ENCODE measurements at regions not wholly inside any gene's neighbourhood (a gene's known extent, or its start where the extent isn't known, plus 50 kb on each side); places are given as distances from the start of the nearest gene placed in this dataset.
A peak's percentile ranks its signal among the peaks of the same experiment; 100 is the strongest.
"Not testable (repeated sequence)": the region's sequence is repeated elsewhere in the genome, so short reads cannot be mapped to it uniquely, and the experiment has no call there.

GRCh38 chr2:138897274-138897673 lies 117.1 kb upstream of the NXPH2 start:
- DNase-seq (ENCODE audit: low spot score), result no peak
- ATAC-seq, result no peak

DNA sequence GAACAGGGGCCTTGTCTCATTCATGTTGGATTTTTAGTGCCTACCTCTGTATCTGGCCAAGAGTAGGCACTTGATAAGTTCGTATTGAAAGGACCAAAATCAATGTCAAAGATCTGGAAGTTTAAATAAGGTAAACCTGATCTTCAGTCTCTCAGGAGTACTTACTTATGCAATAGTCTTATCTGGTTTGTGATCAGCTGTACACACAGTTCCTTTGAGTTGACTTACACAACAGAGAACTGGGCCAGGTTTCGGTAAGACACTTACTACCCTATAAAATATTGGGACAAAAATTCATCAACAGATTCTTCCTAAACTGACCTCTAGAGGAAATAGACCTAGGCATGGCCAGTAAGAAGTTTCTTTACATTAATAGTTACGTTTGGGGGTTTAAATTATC lies 113.6 kb upstream of the NXPH2 start:
- ATAC-seq, result no peak
- no peak for DNase-seq (ENCODE audit: low spot score)

- DNase-seq (ENCODE audit: low spot score) (no peak), ATAC-seq (no peak)
These were observed 100.9 kb upstream of the NXPH2 start for GRCh38 chr2:138881126-138881525.

GRCh38 chr2:138879931-138880330 lies 99.7 kb upstream of the NXPH2 start:
- ATAC-seq, result no peak
- DNase-seq (ENCODE audit: low spot score), result no peak

GRCh38 chr2:138877421-138877820 lies 97.2 kb upstream of the NXPH2 start:
- no peak for DNase-seq (ENCODE audit: low spot score)
- ATAC-seq, result no peak

DNA sequence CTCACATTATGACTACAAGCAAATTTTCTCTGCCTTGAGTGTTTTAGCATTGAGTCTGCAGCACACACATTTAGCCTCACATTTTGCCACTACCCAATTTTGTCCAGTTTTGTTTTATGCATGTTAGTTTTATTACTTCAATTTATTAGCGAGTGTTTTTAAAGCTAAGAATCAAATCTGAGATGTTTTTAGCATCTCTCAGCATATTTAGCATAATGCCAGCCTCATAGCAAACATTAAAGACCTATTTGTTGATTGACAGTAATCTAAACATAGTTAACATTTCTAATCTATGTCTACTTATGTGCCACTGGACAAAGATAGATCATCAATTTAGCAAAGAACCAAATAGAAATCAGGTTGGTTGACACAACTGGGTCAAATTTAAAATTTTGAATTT lies 94.1 kb upstream of the NXPH2 start:
- DNase-seq (ENCODE audit: low spot score), result no peak
- no peak for ATAC-seq

GRCh38 chr2:138872116-138872515 lies 91.9 kb upstream of the NXPH2 start:
- not testable (repeated sequence) for DNase-seq (ENCODE audit: low spot score); ATAC-seq

GRCh38 chr2:138871312-138871711 lies 91.1 kb upstream of the NXPH2 start:
- no peak for DNase-seq (ENCODE audit: low spot score)

GRCh38 chr2:138867341-138867740 lies 87.2 kb upstream of the NXPH2 start:
- ATAC-seq (no peak), DNase-seq (ENCODE audit: low spot score) (no peak)

More at GRCh38 chr2:138871312-138871711, 91.1 kb upstream of the NXPH2 start:
- ATAC-seq, result no peak

DNA sequence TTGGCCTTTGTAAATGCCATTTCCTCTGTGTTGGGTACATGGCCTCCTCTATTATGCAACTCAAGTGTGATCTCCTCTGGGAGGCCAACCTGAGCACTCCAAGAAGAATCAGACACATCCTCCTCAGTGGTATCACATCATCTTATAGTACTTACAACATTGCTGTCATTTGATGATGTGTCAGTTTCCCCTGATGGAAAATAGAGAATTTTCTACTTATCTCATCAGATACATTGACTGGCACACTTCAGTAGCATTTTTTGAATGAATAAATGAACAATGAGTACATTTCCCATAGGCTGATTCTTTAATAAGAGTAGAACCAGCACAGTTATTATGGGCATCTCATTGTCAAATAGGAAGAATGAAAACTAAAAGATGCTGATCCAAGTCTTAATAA lies 86.6 kb upstream of the NXPH2 start:
- no peak for DNase-seq (ENCODE audit: low spot score)
- ATAC-seq, result no peak

DNA sequence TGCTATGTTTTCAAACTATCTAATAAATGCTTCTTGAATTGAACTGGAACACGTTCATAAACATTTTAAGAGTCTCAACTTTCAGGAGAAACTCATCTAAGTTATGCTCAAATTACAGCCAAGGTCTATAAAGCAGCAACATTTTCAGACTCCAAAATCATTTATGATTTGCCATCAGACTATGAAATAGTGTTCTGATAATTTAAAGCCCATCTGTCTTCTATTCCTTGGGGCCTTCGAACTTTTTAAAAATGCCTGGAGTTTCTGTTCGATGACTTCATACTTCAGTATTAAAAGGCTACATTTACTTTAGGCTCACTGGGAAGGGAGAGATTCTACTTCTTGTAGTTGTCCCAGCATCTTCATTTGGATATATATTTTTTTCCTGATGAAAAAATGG lies 73.6 kb upstream of the NXPH2 start:
- ATAC-seq, result no peak
- no peak for DNase-seq (ENCODE audit: low spot score)

DNA sequence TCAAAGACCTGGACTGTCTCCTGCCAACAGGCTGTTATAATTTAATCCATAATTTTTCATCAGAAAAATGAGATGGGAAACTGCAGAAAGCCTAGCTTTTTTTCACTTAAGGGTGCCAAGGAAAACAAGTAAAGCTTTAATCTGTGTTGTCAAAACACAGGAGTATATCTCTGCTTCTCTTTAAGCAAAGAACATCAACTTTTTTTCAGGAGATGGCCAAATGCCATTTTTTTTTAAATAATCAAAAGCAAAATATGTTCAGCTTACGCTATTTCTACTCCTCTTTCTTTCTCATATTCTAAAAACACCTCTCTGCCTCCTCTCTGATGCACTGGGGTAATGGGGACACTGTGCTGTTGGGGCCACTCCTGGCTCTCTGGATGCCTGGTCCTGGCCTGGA lies 73.1 kb upstream of the NXPH2 start:
- no peak for ATAC-seq
- DNase-seq (ENCODE audit: low spot score), result no peak

DNA sequence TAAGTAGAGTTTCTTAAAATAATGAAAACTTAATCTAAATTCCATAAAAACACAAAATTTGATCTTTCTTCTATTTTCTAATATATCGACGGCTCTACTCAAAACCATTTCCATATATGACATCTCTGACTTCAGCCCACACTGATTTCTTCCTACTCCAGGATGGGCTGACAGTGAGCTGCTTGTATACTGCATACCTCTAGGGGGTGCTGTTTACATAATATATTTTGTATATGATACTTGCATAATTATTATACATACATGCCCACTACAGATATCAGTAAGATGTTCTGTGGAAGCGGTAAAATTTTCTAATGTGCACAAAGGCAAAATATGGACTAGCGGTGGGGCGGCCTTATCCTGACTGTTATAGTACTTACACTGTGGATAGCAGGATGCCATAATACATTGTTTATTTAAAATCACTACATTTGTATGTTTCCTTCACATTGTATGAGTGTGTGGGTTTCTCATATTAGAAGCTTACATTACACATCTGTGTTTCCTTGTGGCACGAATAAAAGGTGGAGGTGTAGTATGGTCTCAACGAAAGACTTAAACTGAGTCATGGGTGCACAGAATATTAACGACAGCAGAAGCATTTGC lies 66.1 kb upstream of the NXPH2 start:
- no peak for DNase-seq (ENCODE audit: low spot score)
- peak; percentile 60 for ATAC-seq

- ATAC-seq (no peak), DNase-seq (ENCODE audit: low spot score) (no peak)
These were observed 62.2 kb upstream of the NXPH2 start for GRCh38 chr2:138842341-138842740.

GRCh38 chr2:138841459-138841858 lies 61.3 kb upstream of the NXPH2 start:
- ATAC-seq, result no peak
- no peak for DNase-seq (ENCODE audit: low spot score)

DNA sequence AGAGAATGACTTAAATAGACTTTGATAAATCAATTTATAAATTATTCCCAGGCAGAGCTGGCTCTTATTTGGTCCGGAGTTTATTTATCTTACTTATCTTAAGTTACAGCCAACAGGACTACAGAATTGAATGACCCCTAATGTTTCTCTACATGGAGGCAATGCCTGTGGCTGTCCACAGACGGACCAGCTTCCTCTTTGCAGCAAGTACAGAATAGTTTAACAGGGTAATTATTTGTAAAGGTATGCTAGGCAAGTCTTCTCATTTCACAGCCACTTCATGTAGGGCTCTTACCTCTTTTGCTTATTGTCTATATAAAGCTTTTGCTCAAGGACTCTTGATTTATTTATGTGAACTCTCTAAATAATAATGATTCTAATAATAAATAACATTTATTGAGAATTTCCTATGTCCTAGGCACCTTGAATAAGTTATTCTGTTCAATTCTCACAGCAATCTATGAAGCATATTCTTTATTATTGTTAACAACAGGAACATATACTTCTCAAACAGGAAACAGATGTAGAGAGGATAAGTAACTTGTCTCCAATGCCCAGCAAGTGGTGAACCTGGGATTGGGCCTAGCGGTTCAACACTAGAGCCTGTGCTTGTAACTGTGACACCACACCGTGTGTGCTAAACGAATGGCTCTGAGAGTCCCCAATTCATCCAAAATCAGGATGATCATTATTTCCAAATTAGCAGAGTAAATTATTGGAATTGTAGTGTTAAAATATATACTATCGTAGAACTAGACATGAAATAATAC lies 58.8 kb upstream of the NXPH2 start:
- DNase-seq (ENCODE audit: low spot score) (no peak), ATAC-seq (no peak)

- ATAC-seq, result no peak
- no peak for DNase-seq (ENCODE audit: low spot score)
These were observed 51.5 kb upstream of the NXPH2 start for GRCh38 chr2:138831691-138832090.

GRCh38 chr2:138831154-138831553 lies 51.0 kb upstream of the NXPH2 start:
- no peak for ATAC-seq
- DNase-seq (ENCODE audit: low spot score), result no peak

- ATAC-seq (no peak), DNase-seq (ENCODE audit: low spot score) (no peak)
These were observed 50.4 kb upstream of the NXPH2 start for GRCh38 chr2:138830547-138830946.

Measured in left lobe of liver (tissue), 2 donors.